NB4 (cell line): ENCODE measurements at regions not wholly inside any gene's neighbourhood (a gene's known extent, or its start where the extent isn't known, plus 50 kb on each side); places are given as distances from the start of the nearest gene placed in this dataset.

Experiments used
- MYC ChIP-seq: IDR thresholded peaks from 2 replicates; pipeline ENCODE4 v1.6.1; 2011; ENCODE audit warnings: low read depth, low read length
- POLR2A ChIP-seq: IDR thresholded peaks from 2 replicates; pipeline ENCODE4 v1.6.1; 2011; ENCODE audit warnings: mild to moderate bottlenecking; ENCODE audit not compliant: insufficient read length; ENCODE audit errors: extremely low read depth
- TF ChIP-seq, protein P1 (sequence below): IDR thresholded peaks from one replicate; pipeline ENCODE4 v1.5.1; 2012; ENCODE audit warnings: low read depth, low read length
- TF ChIP-seq, protein P2 (sequence below): IDR thresholded peaks from 2 replicates; pipeline ENCODE4 v1.6.1; 2011; ENCODE audit warnings: low read depth, low read length

DNA sequence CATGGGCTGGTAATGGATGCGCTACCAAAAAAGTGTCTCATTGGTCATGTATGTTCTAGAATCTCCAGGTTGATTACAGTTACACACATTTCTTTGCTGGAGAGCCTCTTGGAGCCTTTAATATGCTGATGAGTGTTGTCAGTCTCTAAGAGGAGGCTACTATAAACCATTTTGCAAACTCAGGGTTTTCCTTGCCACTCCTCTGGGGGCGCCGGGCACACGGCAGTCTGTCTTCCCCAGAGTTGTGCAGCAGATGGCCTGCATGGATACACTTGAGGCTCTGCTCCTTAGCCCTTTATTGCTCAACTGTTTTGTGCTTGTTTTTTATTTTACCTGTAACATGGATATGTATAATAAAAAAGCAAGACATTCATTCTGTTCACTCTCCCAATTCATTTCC, 196.5 kb downstream of the ACTR3B start:
- TF ChIP-seq POLR2A (no peak), MYC (no peak)
- TF ChIP-seq, protein P1, sequence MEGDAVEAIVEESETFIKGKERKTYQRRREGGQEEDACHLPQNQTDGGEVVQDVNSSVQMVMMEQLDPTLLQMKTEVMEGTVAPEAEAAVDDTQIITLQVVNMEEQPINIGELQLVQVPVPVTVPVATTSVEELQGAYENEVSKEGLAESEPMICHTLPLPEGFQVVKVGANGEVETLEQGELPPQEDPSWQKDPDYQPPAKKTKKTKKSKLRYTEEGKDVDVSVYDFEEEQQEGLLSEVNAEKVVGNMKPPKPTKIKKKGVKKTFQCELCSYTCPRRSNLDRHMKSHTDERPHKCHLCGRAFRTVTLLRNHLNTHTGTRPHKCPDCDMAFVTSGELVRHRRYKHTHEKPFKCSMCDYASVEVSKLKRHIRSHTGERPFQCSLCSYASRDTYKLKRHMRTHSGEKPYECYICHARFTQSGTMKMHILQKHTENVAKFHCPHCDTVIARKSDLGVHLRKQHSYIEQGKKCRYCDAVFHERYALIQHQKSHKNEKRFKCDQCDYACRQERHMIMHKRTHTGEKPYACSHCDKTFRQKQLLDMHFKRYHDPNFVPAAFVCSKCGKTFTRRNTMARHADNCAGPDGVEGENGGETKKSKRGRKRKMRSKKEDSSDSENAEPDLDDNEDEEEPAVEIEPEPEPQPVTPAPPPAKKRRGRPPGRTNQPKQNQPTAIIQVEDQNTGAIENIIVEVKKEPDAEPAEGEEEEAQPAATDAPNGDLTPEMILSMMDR = no peak
- TF ChIP-seq, protein P2, sequence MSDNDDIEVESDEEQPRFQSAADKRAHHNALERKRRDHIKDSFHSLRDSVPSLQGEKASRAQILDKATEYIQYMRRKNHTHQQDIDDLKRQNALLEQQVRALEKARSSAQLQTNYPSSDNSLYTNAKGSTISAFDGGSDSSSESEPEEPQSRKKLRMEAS = no peak
